ENCODE measurements at regions not wholly inside any gene's neighbourhood (a gene's known extent, or its start where the extent isn't known, plus 50 kb on each side); places are given as distances from the start of the nearest gene placed in this dataset.

GRCh38 chr15:94747510-94747909 lies 516.1 kb downstream of the MCTP2 start:
- no peak for TF ChIP-seq CTCF (IDR thresholded peaks at IDR 0.05)
- TF ChIP-seq POLR2A (IDR thresholded peaks at IDR 0.05) = no peak

All from uterus (tissue), 2 donors.